ENCODE measurements at regions not wholly inside any gene's neighbourhood (a gene's known extent, or its start where the extent isn't known, plus 50 kb on each side); places are given as distances from the start of the nearest gene placed in this dataset.

DNA sequence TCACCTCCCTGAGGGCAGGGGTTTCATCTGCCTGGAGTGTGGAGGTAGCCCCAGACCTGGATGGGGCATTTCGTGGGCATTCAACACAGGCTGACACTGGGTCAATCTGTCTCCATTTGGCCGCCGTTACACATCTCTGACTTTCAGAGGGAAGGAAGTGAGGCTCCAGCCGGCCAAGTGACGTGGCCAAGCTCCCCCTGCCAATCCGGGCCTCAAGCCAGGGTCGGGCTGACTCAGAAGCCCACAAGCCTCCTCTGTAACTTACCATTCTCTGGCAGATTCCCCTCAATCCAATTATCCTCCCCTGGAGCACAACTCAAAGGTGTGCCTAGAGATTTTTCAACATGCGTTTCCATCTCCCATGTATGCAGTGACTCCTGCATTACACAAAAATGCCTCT, 227.6 kb downstream of the KLF13 start:
- no peak for DNase-seq (ENCODE audit: low read depth)

GRCh38 chr15:31555022-31555421, 228.4 kb downstream of the KLF13 start:
- no peak for DNase-seq (ENCODE audit: low read depth)

- DNase-seq (ENCODE audit: low read depth), result no peak
Measured at GRCh38 chr15:31556494-31557150, 230.0 kb downstream of the KLF13 start.

GRCh38 chr15:31557899-31558298, 231.3 kb downstream of the KLF13 start:
- DNase-seq (ENCODE audit: low read depth), result no peak

GRCh38 chr15:31558840-31559239, 232.2 kb downstream of the KLF13 start:
- DNase-seq (ENCODE audit: low read depth), result no peak

DNA sequence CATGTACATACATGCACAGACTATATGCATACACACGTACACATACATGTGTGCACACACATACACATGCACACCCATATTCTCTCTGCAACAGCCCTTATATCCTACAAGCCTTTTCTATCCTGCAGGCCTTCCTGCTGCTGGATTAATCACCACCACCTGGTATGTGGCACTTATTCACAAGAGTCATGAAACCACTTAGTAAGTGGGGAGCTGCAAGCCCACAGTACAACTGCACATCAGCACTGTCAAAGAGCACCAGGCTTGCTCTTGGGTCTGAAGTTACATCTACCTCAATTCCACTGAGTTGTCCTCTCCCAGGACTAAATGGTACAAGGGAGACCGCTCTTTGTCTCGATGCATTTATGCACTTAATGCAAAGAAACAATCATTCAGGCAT, 233.2 kb downstream of the KLF13 start:
- DNase-seq (ENCODE audit: low read depth), result no peak

GRCh38 chr15:31560643-31561042, 234.0 kb downstream of the KLF13 start:
- no peak for DNase-seq (ENCODE audit: low read depth)

DNA sequence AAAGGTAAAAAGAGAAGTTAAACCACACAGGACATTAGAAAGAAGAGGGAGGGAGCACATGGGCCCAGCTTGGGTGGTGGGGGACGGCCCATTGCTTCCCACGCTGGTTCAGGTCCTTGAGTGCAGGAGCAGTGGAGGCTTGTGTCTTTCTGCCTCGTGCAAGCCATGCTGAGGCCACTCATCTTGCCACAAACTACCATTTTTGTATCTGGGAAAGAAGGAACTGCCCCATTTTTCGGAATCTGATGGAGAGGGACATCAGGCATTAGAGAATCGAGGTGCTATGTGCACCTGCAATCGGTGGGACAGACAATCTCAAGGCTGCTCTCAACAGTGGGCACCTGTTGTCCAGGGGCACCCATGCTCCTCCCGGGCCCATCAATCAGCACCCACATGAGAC, 234.5 kb downstream of the KLF13 start:
- no peak for DNase-seq (ENCODE audit: low read depth)

- DNase-seq (ENCODE audit: low read depth), result no peak
Measured at GRCh38 chr15:31563001-31563400, 236.4 kb downstream of the KLF13 start.

GRCh38 chr15:31563421-31563820, 236.8 kb downstream of the KLF13 start:
- DNase-seq (ENCODE audit: low read depth), result no peak

DNA sequence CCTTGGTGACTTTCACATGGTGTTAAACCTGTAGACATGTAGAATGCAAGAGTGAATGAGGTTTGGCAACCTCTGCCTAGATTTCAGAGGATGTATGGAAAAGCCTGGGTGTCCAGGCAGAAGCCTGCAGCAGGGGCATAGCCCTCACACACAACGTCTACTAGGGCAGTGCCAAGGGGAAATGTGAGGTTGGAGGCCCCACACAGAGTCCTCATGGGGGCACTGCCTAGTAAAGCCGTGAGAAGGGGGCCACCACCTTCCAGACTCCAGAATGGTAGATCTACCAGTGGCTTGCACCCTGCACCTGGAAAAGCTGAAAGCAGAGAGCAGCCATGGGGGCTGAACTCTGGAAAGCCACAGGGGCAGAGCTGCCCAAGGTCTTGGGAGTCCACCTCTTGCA, 241.2 kb downstream of the KLF13 start:
- no peak for DNase-seq (ENCODE audit: low read depth)

GRCh38 chr15:31569836-31570235, 243.2 kb downstream of the KLF13 start:
- no peak for DNase-seq (ENCODE audit: low read depth)

DNA sequence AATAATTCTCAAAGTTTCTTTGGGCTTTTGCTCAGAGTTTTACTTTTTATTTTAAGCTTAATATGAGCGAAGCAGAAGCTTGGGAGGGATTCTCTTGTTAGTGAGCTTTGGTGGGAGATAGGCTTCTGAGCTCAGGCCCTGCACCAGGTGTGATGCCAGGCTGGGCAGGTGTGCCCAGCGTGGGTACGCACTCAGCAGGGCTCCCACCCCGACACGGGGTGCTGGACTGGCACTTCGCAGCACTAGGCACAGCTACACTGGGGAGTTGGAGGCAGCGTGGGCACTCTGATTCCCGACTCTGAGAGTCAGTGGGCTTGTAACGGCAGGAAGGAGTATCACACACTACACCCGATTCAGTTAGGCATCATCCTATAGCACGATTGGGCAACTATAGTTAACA, 244.0 kb downstream of the KLF13 start:
- DNase-seq (ENCODE audit: low read depth), result no peak

DNA sequence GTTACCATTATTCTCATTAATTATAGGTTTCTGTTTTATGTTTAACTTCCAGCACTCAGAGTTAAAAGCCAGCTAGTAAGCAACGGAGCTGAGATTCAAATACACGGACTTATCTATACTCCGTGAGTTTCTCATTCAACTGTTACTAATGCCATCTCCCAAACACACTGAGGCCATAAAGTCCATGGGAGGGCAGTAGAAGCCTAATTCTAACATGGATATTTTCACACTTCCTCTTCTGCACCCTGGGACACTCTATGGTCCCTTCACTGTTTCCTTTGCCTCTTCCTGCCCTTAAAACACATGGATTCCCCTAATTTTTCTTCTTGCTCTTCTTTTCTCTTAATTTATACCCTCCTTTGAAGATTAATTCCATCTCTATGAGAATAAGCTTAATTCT, 245.0 kb downstream of the KLF13 start:
- no peak for DNase-seq (ENCODE audit: low read depth)

GRCh38 chr15:31573759-31574158, 247.1 kb downstream of the KLF13 start:
- no peak for DNase-seq (ENCODE audit: low read depth)

GRCh38 chr15:31574766-31575165, 248.1 kb downstream of the KLF13 start:
- DNase-seq (ENCODE audit: low read depth), result no peak

DNA sequence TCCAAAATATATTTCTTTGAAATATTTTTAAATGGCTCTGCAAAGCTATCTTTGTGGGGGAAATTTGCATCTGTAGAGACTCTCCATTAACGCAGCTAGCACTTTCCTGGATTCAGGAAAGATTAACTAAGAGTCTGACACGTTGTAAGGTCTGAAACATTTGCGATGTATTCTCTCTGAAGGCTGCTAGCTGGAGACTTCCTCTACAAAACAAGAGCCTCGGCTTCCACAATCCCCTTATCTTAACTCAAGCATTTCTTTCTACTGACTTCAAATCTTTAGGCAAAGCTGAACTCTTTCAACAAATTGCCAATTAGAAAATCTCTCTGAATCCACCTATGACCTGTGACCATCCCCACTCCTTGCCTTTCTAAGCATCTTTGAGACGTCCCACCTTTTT, 250.5 kb downstream of the KLF13 start:
- DNase-seq (ENCODE audit: low read depth), result no peak

- DNase-seq (ENCODE audit: low read depth), result no peak
Measured at GRCh38 chr15:31579282-31579681, 252.6 kb downstream of the KLF13 start.

GRCh38 chr15:31579976-31580375, 253.3 kb downstream of the KLF13 start:
- DNase-seq (ENCODE audit: low read depth), result no peak

GRCh38 chr15:31584195-31584594, 257.6 kb downstream of the KLF13 start:
- DNase-seq (ENCODE audit: low read depth), result no peak

- DNase-seq (ENCODE audit: low read depth), result no peak
Measured at GRCh38 chr15:31585240-31585639, 258.6 kb downstream of the KLF13 start.

- no peak for DNase-seq (ENCODE audit: low read depth)
Measured at GRCh38 chr15:31586841-31587240, 260.2 kb downstream of the KLF13 start.

DNA sequence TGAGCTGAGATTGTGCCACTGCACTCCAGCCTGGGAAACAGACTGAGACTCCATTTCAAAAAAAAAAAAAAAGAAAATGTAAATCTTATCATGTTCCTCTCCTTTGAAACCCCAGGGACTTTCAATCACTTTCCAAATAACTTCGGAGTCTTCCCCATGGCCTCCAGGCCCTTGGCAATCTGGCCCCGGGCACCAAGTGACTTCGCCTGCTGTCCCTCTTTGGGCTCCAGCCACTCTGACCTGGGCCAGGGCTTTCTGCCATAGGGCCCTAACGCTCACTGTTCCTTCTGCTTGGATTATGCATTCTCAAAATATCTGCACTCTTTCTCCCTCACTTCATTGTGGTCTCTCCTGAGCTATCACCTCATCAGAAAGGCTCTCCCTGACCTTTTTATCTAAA, 260.9 kb downstream of the KLF13 start:
- no peak for DNase-seq (ENCODE audit: low read depth)

GRCh38 chr15:31590609-31591008, 264.0 kb downstream of the KLF13 start:
- no peak for DNase-seq (ENCODE audit: low read depth)

- no peak for DNase-seq (ENCODE audit: low read depth)
Measured at GRCh38 chr15:31591908-31592307, 265.3 kb downstream of the KLF13 start.
